ENCODE measurements at regions not wholly inside any gene's neighbourhood (a gene's known extent, or its start where the extent isn't known, plus 50 kb on each side); places are given as distances from the start of the nearest gene placed in this dataset.
A peak's percentile ranks its signal among the peaks of the same experiment; 100 is the strongest.
"Not testable (repeated sequence)": the region's sequence is repeated elsewhere in the genome, so short reads cannot be mapped to it uniquely, and the experiment has no call there.

DNA sequence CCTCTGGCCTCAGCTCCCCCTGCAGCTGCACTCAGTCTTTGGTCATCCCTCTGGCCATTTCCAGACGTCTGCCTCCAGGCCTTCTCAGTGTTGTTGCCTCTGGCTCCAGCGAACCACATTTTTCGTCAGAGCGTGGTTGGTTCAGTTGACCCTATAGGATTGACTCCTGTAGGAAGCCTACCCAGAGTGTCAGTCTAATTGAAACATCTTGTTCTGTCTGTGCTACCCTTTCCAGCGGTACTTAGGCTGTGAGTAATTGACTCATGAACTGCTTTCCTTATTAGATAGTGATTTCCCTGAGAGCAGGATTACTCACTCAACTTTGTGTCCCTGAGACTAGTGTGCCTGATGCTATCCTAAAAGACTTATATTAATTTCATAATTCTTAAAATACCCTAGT is 373.2 kb downstream of the ATP23 start:
- DNase-seq = no peak

DNA sequence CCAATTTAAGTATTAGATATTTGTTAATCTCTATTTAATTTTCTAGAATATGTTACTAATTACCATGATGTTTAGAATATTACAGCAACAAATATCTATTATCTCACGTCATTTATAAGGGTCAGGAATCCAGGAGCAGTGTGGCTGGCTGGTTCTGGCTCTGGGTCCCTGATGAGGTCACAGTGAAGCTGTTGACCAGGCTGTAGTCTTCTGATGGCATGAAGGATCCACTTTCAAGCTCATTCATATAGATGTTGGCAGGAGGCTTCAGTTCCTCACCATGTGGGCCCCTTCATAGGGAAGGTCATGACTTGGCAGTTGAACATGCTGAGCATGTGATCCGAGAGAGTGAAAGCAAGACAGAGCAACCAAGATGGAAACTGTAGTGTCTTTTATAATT is 375.6 kb downstream of the ATP23 start:
- DNase-seq = no peak

GRCh38 chr12:58321414-58321813 is 380.0 kb downstream of the ATP23 start:
- no peak for DNase-seq

DNA sequence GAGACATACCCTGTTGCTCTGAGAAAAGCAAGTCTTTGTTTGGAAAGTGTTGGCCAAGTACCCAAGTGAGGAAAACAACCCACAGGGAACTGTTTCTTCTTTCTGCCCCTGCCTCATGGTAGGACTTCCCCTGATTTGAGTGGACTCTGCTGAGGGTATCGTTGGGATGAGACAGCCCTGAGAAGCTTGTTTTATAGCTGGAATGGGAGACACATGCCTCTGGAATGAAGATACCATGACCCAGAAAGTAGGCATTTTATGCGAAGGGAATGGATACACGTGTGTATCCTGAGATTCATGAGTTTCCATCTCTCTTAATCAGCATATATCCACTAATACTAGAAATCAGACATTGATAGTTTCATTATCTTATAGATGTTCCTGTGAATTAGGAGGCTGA is 382.3 kb downstream of the ATP23 start:
- no peak for DNase-seq

DNA sequence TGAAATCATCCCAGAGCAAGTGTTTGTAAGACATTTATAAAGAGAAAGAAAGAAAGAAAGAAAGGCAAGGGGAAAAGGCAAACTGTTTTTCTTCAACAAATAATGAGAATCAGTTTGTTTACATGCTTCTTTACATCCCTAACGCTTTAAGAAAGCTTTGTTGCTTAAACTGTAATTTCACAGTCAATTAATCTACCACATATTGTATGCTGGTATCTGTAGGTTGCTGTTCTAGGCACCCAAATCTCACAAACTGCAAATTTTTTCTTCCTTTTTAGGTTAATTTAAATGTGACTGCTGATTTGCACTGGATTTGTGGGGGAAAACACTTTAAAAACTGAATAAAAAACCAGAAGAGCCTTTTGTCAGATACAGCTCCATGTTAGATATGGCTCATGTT is 384.2 kb downstream of the ATP23 start:
- no peak for DNase-seq

GRCh38 chr12:58326534-58326933 is 385.2 kb downstream of the ATP23 start:
- no peak for DNase-seq

DNA sequence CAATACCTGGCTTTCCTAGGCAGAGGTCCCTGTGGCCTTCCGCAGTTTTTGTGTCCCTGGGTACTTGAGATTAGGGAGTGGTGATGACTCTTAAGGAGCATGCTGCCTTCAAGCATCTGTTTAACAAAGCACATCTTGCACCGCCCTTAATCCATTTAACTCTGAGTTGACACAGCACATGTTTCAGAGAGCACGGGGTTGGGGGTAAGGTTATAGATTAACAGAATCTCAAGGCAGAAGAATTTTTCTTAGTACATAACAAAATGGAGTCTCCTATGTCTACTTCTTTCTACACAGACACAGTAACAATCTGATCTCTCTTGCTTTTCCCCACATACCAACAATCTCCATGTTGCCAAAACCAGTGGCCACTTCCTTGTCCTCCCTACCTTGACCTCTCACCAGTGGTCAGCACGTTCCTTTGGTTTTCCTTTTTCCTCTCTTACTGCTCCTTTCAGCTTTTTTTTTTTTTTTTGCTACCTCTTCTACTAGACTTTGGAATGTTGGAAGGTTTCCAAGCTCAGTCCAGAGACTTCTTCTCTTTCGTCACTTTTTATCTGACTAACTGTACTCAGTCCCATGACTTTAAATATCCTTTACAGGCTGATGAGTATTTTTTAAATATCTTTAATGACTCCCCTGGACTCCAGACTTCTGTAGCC is 395.3 kb downstream of the ATP23 start:
- DNase-seq = peak in 1 of 2 experiments; percentile 8

- DNase-seq = not testable (repeated sequence)
Observed at GRCh38 chr12:58337539-58337938, 396.2 kb downstream of the ATP23 start.

DNA sequence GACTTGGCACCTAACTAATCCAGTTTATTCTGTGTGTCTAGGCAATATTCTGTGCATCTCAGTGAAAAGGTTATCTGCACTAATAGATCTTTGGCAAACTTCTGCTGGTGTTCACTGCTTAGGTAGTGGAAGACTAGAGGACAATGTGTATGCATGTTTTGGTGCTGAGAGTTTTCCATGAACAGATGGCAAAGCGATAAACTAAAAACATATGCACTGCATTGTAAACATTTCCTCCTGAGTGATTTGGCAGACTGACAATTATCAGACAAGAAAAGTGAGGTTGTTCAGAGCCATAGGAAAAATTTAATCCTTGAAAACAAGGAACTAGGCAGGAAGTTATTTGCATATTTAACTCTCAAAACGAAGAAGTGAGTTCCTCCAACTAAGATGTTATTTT is 400.4 kb downstream of the ATP23 start:
- peak; percentile 22 to 67 for DNase-seq

- DNase-seq = no peak
Observed at GRCh38 chr12:58342736-58343135, 401.4 kb downstream of the ATP23 start.

DNA sequence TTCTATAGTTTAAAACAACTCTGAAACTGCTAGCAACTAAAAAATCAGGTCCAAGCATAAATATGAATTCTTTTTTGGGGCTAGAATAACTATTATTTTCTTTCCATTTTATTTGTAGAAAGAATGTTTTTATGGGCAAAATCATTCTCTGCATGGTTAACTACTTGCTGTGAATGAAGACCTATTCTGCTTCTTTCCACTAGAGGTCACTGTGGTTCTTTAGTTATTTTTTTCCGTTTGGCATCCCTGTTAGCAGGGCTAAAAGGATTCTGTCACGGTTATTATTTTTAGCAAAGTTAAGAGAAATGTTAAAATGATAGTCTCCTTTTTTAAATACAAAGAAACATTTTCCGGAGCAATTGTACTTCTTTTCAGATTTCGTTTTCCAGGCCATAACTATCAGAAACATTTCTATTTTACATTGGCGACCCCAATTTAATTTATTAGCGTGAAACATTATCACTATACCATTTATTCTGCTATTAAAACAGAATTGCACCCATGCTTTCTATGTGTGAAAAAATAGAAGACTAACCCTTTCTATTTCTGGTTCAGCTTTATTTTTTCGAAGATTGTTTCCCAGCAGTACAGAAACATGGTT is 404.8 kb downstream of the ATP23 start:
- peak; percentile 17 to 59 for DNase-seq

DNA sequence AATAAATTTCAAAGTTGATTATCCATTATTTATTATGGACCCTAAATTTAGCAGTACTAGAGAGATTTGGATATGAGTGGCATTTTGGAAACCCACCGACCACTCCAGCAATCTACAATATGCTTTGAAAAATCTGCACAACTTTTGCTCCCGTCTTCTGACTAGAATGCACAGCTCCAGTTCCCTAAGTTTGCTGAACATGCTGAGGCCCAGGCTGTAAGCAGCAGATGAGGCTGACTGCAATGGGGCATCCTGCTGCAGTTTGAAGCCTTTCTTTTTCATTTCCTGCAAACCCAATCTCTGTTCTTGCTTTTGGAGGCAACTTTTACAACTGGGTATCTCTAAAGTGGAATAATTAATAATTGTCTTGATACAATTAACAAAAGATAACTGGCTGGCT is 405.8 kb downstream of the ATP23 start:
- DNase-seq = no peak

- DNase-seq = no peak
Observed at GRCh38 chr12:58347691-58348090, 406.3 kb downstream of the ATP23 start.

DNA sequence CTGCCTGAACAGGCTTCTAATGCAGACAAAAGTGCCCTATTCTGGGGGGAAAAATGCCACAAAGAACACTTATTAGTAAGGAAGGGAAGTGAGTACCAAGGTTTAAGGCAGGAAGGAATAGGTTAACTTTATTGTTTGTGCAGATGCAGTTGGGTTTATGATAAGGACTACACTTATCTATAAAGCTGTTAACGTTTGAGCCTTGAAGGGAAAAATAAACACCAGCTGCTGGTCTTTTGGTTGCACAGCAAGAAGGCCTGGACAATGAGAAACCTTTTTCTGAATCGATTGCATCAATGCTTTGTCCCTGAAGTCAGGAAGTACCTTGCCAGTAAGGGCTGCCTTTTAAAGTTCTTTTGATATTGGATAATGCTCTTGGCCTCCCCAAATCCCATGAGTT is 407.8 kb downstream of the ATP23 start:
- DNase-seq = no peak

DNA sequence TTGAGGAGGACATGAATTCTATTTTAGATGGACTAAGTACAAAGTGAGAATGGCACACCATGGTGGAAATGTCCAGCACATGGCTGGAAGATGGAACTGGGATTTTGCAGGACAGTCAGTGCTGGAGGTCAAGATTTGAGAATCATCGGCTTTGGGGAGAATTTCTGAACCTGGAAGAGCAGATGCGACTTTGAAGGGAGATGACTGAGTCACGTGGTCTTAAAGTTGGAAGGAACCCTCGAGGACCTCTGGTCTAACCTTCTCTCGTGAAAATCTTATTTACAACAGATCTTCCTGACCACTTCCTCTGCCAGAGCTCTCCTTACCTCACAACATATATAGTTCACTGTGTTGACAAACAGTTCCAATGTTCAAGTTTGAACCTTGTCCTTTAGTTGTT is 415.4 kb downstream of the ATP23 start:
- DNase-seq = no peak

DNA sequence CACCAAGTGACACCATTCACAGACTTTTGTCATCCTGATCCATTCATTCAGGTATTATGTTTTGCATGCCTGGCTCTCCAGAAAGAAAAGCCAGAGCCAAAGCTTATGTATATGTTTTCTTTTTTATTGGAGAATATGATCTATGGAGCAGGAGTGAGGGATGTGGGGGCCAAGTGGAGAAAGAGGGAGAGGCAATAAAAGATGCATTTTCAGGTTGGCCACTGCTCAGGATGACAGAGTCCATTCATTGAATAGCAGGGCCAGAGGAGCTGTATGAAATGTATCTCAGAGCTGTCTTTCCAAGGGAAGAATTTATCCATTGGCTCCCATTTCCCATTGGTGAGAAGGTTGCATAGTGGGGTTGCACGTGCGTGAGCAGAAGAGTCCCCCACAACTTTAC is 416.1 kb downstream of the ATP23 start:
- no peak for DNase-seq

DNA sequence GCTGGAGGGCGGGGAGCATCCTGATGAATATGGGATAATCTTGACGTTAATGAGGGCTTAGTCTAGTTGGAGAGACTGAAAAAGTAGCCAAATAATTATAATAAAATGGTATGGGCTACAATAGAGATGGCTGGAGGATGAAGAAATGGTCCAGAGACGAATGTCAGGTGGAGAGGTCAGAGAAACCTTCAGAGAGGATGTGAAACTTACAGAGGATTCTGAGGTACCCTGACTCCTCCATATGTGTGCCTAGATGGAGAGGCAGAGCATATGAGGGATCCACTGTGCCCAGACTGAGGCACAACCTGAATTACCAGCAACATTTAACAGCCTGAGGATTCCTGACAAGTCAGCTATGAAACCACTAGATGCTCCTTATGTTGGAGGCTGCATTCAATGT is 417.0 kb downstream of the ATP23 start:
- no peak for DNase-seq

- no peak for DNase-seq
Observed at GRCh38 chr12:58359084-58359483, 417.7 kb downstream of the ATP23 start.

GRCh38 chr12:58361056-58361455 is 419.7 kb downstream of the ATP23 start:
- no peak for DNase-seq

- no peak for DNase-seq
Observed at GRCh38 chr12:58363971-58364370, 422.6 kb downstream of the ATP23 start.

DNA sequence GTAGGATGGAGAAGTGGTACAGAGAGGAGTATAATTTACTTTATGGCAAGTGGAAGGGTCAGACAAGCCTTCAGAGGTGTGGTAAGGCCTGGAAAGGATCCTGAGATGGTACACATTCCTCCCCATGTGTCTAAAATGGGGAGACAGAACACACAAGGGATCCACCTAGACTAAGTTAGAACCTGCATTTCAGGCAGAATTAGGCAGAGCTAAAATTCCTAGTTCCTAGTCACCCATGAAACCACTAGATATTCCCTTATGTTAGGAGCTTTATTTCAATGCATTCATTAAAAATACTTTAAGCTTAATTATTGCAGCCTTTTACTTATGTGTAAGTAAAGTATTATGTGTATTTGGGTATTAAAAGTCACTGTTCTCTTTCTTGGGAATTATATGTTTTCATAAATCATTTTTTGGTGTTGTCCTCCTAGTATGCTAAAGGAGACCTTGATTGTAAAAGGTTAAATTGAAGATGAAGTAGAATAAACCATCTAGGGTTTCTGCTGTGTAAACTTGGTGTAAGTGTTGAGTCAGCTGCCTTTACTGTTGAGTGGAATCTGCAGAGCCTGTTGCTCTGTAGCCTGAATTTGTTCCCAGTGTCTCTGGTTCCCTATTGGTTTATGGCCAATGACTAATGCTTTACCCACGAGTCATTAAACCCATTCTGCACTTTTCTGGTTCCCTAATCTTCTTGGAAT is 423.2 kb downstream of the ATP23 start:
- peak in 1 of 2 experiments; percentile 73 for DNase-seq

- DNase-seq = no peak
Observed at GRCh38 chr12:58365087-58365390, 423.7 kb downstream of the ATP23 start.

- no peak for DNase-seq
Observed at GRCh38 chr12:58367041-58367440, 425.7 kb downstream of the ATP23 start.

DNA sequence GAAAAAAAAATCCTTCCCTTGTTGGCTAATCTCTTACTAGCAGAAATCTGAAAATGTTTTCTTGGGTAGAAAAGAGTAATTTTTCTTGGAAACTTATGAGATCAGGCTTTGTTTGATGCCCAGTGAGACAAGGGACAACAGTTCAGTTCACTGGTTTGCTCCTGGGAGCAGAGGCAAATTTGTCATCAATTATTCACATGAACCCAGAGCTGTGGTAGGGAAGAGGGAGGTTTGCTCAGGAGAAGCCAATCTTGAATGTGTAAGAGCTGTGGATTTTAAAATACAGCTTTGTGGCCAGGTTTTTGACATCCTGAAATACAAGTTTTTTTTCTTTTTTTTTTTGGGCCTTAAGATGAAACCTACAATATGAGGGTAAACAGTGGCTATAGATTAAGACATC is 426.6 kb downstream of the ATP23 start:
- no peak for DNase-seq

DNA sequence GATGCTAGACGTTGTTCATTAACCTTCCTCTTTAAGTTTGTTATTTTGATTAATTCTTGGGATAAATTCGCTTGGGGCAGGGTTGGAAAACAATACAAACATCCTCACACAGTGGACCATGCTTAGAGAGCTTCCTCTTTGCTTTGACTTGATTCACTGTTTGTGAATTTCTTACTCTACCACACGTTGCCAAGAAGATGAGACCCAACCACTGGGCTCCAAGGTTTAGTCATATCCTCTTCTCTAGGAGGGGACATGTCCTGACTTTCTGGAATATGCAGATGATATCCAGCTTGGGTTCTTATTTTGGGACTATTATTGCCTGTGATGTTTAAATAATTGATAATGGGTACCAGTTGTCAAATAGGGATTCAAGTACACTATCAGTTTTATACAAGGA is 428.2 kb downstream of the ATP23 start:
- DNase-seq = no peak

Measured in NCI-H446 (cell line).